Suprapubic skin (tissue), 4 donors: ENCODE measurements at regions not wholly inside any gene's neighbourhood (a gene's known extent, or its start where the extent isn't known, plus 50 kb on each side); places are given as distances from the start of the nearest gene placed in this dataset.

ENCODE experiments used
- DNase-seq, 2 donors: peaks; one replicate each; pipeline ENCODE4 v3.0.0-alpha.2; 2019; ENCODE audit warnings: low spot score in 2 of 2
- H3K27ac ChIP-seq: fragments of 200-600 bp; sonication (generic); one replicate; pipeline ENCODE4 v1.5.1; 2019
- H3K27me3 ChIP-seq: fragments of 200-600 bp; sonication (generic); one replicate; pipeline ENCODE4 v1.5.1; 2019
- H3K36me3 ChIP-seq: fragments of 200-600 bp; sonication (generic); one replicate; pipeline ENCODE4 v1.5.1; 2019
- H3K4me1 ChIP-seq: fragments of 200-600 bp; sonication (generic); one replicate; pipeline ENCODE4 v1.5.1; 2019
- H3K4me3 ChIP-seq: fragments of 200-600 bp; sonication (generic); one replicate; pipeline ENCODE4 v1.5.1; 2019; ENCODE audit warnings: mild to moderate bottlenecking
- H3K9me3 ChIP-seq: fragments of 200-600 bp; sonication (generic); one replicate; pipeline ENCODE4 v1.5.1; 2019
- CTCF ChIP-seq, 2 donors: fragments of 200-600 bp in 1 of 2; fragments of 450-650 bp in 1 of 2; sonication (generic) in 1 of 2; IDR thresholded peaks; one replicate each; pipeline ENCODE4 v1.5.1; 2016 to 2019; ENCODE audit warnings: antibody characterized with exemption in 2 of 2, mild to moderate bottlenecking in 1 of 2, moderate library complexity in 1 of 2
- EP300 ChIP-seq: sonication (generic); formaldehyde crosslinking; IDR thresholded peaks from one replicate; pipeline ENCODE4 v1.6.1; 2017; ENCODE audit warnings: antibody characterized with exemption
- POLR2A ChIP-seq, 2 donors: fragments of 450-650 bp; IDR thresholded peaks; one replicate each; pipeline ENCODE4 v1.6.1; 2017; ENCODE audit warnings: antibody characterized with exemption in 2 of 2, mild to moderate bottlenecking in 2 of 2, moderate library complexity in 2 of 2
- POLR2AphosphoS5 ChIP-seq, 3 donors: sonication (generic); formaldehyde crosslinking; IDR thresholded peaks; one replicate each; pipeline ENCODE4 v1.6.1; 2017; ENCODE audit warnings: antibody characterized with exemption in 3 of 3
- WGBS: methylation state at CpG from one replicate; pipeline ENCODE4 v1.1.5; 2018; 5-methylcytosine and 5-hydroxymethylcytosine counted together

- no peak for TF ChIP-seq CTCF (IDR thresholded peaks at IDR 0.05)
- no peak for TF ChIP-seq POLR2A (IDR thresholded peaks at IDR 0.05)
- TF ChIP-seq POLR2AphosphoS5 (IDR thresholded peaks at IDR 0.05): no peak
- no peaks in the 10 kb centered on the region for H3K27me3 ChIP-seq
- no peaks in the 10 kb centered on the region for H3K4me1 ChIP-seq
- no peaks in the 10 kb centered on the region for H3K36me3 ChIP-seq
- H3K9me3 ChIP-seq: no peaks in the 10 kb centered on the region
- DNase-seq: no peak
- WGBS: 90% methylated on average over 3 of the region's 3 CpGs
- no peak overlapping the region for H3K4me3 ChIP-seq
- no peak overlapping the region for H3K27ac ChIP-seq
Observed at GRCh38 chr3:31038086-31038739, 143.8 kb upstream of the GADL1 start.

DNA sequence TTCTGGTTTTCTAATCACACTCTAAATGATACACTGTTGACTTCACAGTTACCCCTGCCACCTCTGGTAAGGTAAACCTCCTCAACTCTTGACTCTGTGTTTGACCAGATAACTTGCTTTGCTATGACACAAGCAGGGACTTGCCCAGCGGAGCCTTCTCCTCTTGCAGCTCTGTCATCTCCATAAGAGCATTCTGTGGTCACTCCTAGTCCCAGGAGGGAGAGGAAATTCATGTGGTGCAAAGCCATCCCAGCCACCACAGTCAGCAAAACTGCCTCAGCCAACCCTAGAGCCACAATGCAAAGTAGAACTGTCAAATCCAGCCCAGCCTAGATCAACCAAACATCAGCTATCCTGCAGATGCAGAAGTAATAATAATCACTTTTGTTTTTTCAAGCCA, 144.7 kb upstream of the GADL1 start:
- Histone ChIP-seq H3K27me3 (no peaks in the 10 kb centered on the region), H3K9me3 (no peaks in the 10 kb centered on the region), H3K36me3 (no peaks in the 10 kb centered on the region), H3K4me1 (peaks cover 3% of the 10 kb centered on the region), H3K27ac (no peak overlapping the region), H3K4me3 (no peak overlapping the region)
- 81% methylated on average over 1 of the region's 1 CpG for WGBS
- DNase-seq: no peak
- TF ChIP-seq POLR2AphosphoS5 (IDR thresholded peaks at IDR 0.05) (no peak), POLR2A (IDR thresholded peaks at IDR 0.05) (no peak)

GRCh38 chr3:31041161-31041978, 146.9 kb upstream of the GADL1 start:
- DNase-seq: no peak
- no peak for TF ChIP-seq EP300
- TF ChIP-seq POLR2AphosphoS5 (IDR thresholded peaks at IDR 0.05): no peak
- no peak for TF ChIP-seq CTCF (IDR thresholded peaks at IDR 0.05)
- no peak for TF ChIP-seq POLR2A (IDR thresholded peaks at IDR 0.05)
- no peaks in the 10 kb centered on the region for H3K9me3 ChIP-seq
- no peak overlapping the region for H3K4me3 ChIP-seq
- WGBS: 30% methylated on average over 2 of the region's 2 CpGs
- peaks cover 3% of the 10 kb centered on the region for H3K4me1 ChIP-seq
- no peak overlapping the region for H3K27ac ChIP-seq
- H3K27me3 ChIP-seq: no peaks in the 10 kb centered on the region
- no peaks in the 10 kb centered on the region for H3K36me3 ChIP-seq

DNA sequence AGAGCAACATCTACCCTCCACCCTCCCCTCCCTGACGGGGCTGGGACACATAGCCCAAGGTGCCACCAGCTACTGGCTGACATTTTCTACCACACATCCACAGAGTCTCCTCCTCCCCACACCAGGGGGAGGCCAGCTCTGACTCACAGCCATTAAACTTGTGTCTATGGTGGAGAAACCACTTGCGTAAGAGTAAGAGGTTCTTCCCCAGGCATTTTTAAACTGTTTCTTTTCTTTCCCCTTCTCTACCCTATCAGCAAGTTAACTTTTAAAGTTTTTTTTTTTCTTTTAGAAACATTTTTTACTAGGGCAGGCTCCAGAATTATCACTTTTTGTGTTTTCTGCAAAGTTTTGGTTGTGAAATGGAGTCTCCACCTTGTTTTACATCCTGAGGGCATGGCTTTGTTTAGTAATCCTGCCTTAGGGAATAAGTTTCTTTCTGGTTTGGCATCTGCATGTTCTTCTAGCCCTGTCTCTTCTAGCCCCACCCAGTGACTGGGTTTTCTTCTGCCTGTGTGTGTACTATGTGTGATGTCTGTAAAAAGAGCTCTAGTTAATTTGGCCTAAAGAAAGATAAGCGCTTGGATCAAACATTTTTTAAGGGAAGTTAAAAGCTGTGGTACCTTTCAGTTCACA, 148.8 kb upstream of the GADL1 start:
- TF ChIP-seq EP300: no peak
- no peak for TF ChIP-seq CTCF (IDR thresholded peaks at IDR 0.05)
- TF ChIP-seq POLR2AphosphoS5 (IDR thresholded peaks at IDR 0.05): no peak
- TF ChIP-seq POLR2A (IDR thresholded peaks at IDR 0.05): no peak
- Histone ChIP-seq H3K9me3 (no peaks in the 10 kb centered on the region), H3K36me3 (no peaks in the 10 kb centered on the region), H3K4me3 (no peak overlapping the region), H3K4me1 (peaks cover 3% of the 10 kb centered on the region), H3K27me3 (no peaks in the 10 kb centered on the region), H3K27ac (no peak overlapping the region)
- no peak for DNase-seq
- WGBS: 91% methylated on average over 3 of the region's 3 CpGs

GRCh38 chr3:31047673-31048072, 153.2 kb upstream of the GADL1 start:
- Histone ChIP-seq H3K9me3 (no peaks in the 10 kb centered on the region), H3K4me1 (peaks cover 3% of the 10 kb centered on the region), H3K27me3 (no peaks in the 10 kb centered on the region), H3K36me3 (no peaks in the 10 kb centered on the region), H3K4me3 (no peak overlapping the region), H3K27ac (no peak overlapping the region)
- DNase-seq: no peak
- TF ChIP-seq CTCF (IDR thresholded peaks at IDR 0.05): no peak
- TF ChIP-seq POLR2AphosphoS5 (IDR thresholded peaks at IDR 0.05): no peak
- TF ChIP-seq EP300: no peak
- TF ChIP-seq POLR2A (IDR thresholded peaks at IDR 0.05): no peak
- 89% methylated on average over 3 of the region's 3 CpGs for whole genome bisulfite sequencing
